IMR-90 (cell line): ENCODE measurements at regions not wholly inside any gene's neighbourhood (a gene's known extent, or its start where the extent isn't known, plus 50 kb on each side); places are given as distances from the start of the nearest gene placed in this dataset.

ENCODE experiments used
- ATAC-seq: fragments of 200-7000 bp; cut with Tn5 transposase; 2 replicates; pipeline ENCODE4 v1.9.1; 2020; ENCODE audit warnings: low read depth, mild to moderate bottlenecking, moderate library complexity
- BruUV-seq: library from RNA; stranded (reverse); fragments of 400-500 nt; replicated peaks from 2 replicates; lab custom pipeline; 2021; lab: Mats Ljungman, UMichigan
- CTCF ChIA-PET: fragments of 300-600 bp; formaldehyde crosslinking; extraction: SDS; loops from one replicate; lab custom pipeline; 2021; ENCODE audit warnings: antibody characterized with exemption; lab: Yijun Ruan, JAX
- POLR2A ChIA-PET: fragments of 300-600 bp; sonication (Branson Sonifier 250); formaldehyde crosslinking; loops from one replicate; lab custom pipeline; 2022; ENCODE audit warnings: antibody characterized with exemption; ENCODE audit not compliant: unreplicated experiment; lab: Charles Lee
- DNase-seq: peaks from one replicate; pipeline ENCODE4 v3.0.0; 2013
- H2AFZ ChIP-seq: replicated peaks from 2 replicates; pipeline ENCODE3; 2013; ENCODE audit warnings: low read length, mild to moderate bottlenecking; ENCODE audit not compliant: poor library complexity
- H2AK5ac ChIP-seq: 2 replicates; pipeline ENCODE4 v1.6.1; 2013; ENCODE audit warnings: low read depth, low read length, inconsistent platforms
- H2AK9ac ChIP-seq: replicated peaks from 2 replicates; pipeline ENCODE3; 2013; ENCODE audit warnings: mild to moderate bottlenecking, low read depth, low read length, moderate library complexity; ENCODE audit not compliant: poor library complexity
- H2BK120ac ChIP-seq: 2 replicates; pipeline ENCODE4 v1.6.1; 2013; ENCODE audit warnings: low read depth, low read length, inconsistent platforms
- H2BK15ac ChIP-seq: 3 replicates; pipeline ENCODE4 v1.6.1; 2013; ENCODE audit warnings: low read depth, low read length, inconsistent platforms
- H2BK20ac ChIP-seq: 2 replicates; pipeline ENCODE4 v1.6.1; 2013; ENCODE audit warnings: low read depth, mild to moderate bottlenecking, inconsistent platforms, low read length, moderate library complexity
- H2BK5ac ChIP-seq: 2 replicates; pipeline ENCODE4 v1.6.1; 2013; ENCODE audit warnings: mild to moderate bottlenecking, low read depth, low read length, inconsistent platforms; ENCODE audit not compliant: poor library complexity, severe bottlenecking
- H3K14ac ChIP-seq: replicated peaks from 2 replicates; pipeline ENCODE4 v1.6.1; 2013; ENCODE audit warnings: low read depth, low read length, inconsistent platforms
- H3K18ac ChIP-seq: 2 replicates; pipeline ENCODE4 v1.6.1; 2013; ENCODE audit warnings: low read depth, low read length, control low read depth
- H3K23ac ChIP-seq: 2 replicates; pipeline ENCODE4 v1.6.1; 2013; ENCODE audit warnings: low read depth, low read length, inconsistent platforms
- H3K27ac ChIP-seq: 2 replicates; pipeline ENCODE4 v1.5.1; 2013; ENCODE audit warnings: mild to moderate bottlenecking, control low read depth, low read length; ENCODE audit not compliant: insufficient read depth
- H3K27me3 ChIP-seq: 2 replicates; pipeline ENCODE4 v1.6.1; 2013; ENCODE audit warnings: low read length; ENCODE audit not compliant: control insufficient read depth, insufficient read depth
- H3K36me3 ChIP-seq: 2 replicates; pipeline ENCODE4 v1.6.1; 2013; ENCODE audit warnings: low read length, mixed read lengths; ENCODE audit not compliant: control insufficient read depth, insufficient read depth
- H3K4ac ChIP-seq: 2 replicates; pipeline ENCODE4 v1.6.1; 2013; ENCODE audit warnings: low read depth, low read length, inconsistent platforms
- H3K4me1 ChIP-seq: 2 replicates; pipeline ENCODE4 v1.6.1; 2013; ENCODE audit warnings: low read length, mixed read lengths; ENCODE audit not compliant: control insufficient read depth, insufficient read depth
- H3K4me2 ChIP-seq: 2 replicates; pipeline ENCODE4 v1.6.1; 2013; ENCODE audit warnings: low read depth, mild to moderate bottlenecking, control low read depth, low read length, moderate library complexity
- H3K4me3 ChIP-seq: 2 replicates; pipeline ENCODE4 v1.5.1; 2013; ENCODE audit warnings: low read depth, mild to moderate bottlenecking, control low read depth, low read length, moderate library complexity; ENCODE audit not compliant: insufficient read depth
- H3K56ac ChIP-seq: 2 replicates; pipeline ENCODE4 v1.6.1; 2013; ENCODE audit warnings: low read length, inconsistent platforms; ENCODE audit not compliant: insufficient read depth; ENCODE audit errors: extremely low read depth
- H3K79me1 ChIP-seq, 2 experiments: 2 replicates each; pipeline ENCODE4 v1.6.1; 2013; ENCODE audit warnings: low read length in 2 of 2, inconsistent platforms in 1 of 2, low read depth in 1 of 2
- H3K9ac ChIP-seq: 2 replicates; pipeline ENCODE4 v1.6.1; 2013; ENCODE audit warnings: low read depth, low read length, control low read depth
- H3K9me1 ChIP-seq: 2 replicates; pipeline ENCODE4 v1.6.1; 2013; ENCODE audit warnings: low read length, inconsistent platforms; ENCODE audit not compliant: insufficient read depth
- H3K9me3 ChIP-seq: 2 replicates; pipeline ENCODE4 v1.6.1; 2013; ENCODE audit warnings: low read length; ENCODE audit not compliant: control insufficient read depth, insufficient read depth
- H4K20me1 ChIP-seq: 2 replicates; pipeline ENCODE4 v1.6.1; 2013; ENCODE audit warnings: low read length, inconsistent platforms; ENCODE audit not compliant: insufficient read depth
- H4K5ac ChIP-seq: 2 replicates; pipeline ENCODE4 v1.6.1; 2013; ENCODE audit warnings: mild to moderate bottlenecking, low read depth, low read length, control low read depth
- H4K8ac ChIP-seq, 2 experiments: 2 replicates each; pipeline ENCODE4 v1.6.1; 2013; ENCODE audit warnings: low read depth in 2 of 2, low read length in 2 of 2, control low read depth in 1 of 2, inconsistent platforms in 1 of 2
- H4K91ac ChIP-seq: 2 replicates; pipeline ENCODE4 v1.6.1; 2013; ENCODE audit warnings: low read depth, low read length, inconsistent platforms; ENCODE audit not compliant: insufficient read depth
- RCOR1 ChIP-seq: IDR thresholded peaks from 2 replicates; pipeline ENCODE4 v1.6.1; 2012; ENCODE audit warnings: mild to moderate bottlenecking, low read length, improper control_type of control experiment; ENCODE audit not compliant: insufficient replicate concordance
- dilution Hi-C: fragments of 300-500 bp; cut with HindIII; formaldehyde crosslinking; loops from one replicate; pipeline ENCODE4 v1.14.3; 2018; ENCODE audit warnings: low sequenced_read_pairs; ENCODE audit not compliant: unreplicated experiment
- in situ Hi-C: fragments of 300-500 bp; cut with MboI; formaldehyde crosslinking; loops from 3 replicates; pipeline ENCODE4 v1.14.3; 2019; ENCODE audit warnings: low sequenced_read_pairs, inconsistent platforms, mixed read lengths
- intact Hi-C: fragments of 100-400 bp; cut with micrococcal nuclease; formaldehyde crosslinking; loops from 2 replicates; pipeline ENCODE4 v1.10.0; 2022
- TF ChIP-seq, protein P1 (sequence below): fragments of 150-350 bp; IDR thresholded peaks from 2 replicates; pipeline ENCODE4 v1.6.1; 2016; ENCODE audit warnings: low read depth, mild to moderate bottlenecking, low read length, moderate library complexity, borderline replicate concordance

GRCh38 chr5:110844251-110844650 lies 105.4 kb downstream of the SLC25A46 start:
- Histone ChIP-seq H2AK9ac (no peak overlapping the region), H3K79me1 (no peaks in the 10 kb centered on the region), H4K91ac (no peak overlapping the region), H3K9ac (no peak overlapping the region), H3K4me1 (peaks cover 3% of the 10 kb centered on the region; the same call in 1 of the 2 replicates), H2BK5ac (no peak overlapping the region), H3K4ac (no peak overlapping the region), H3K4me2 (no peak overlapping the region), H3K36me3 (no peaks in the 10 kb centered on the region), H3K14ac (no peak overlapping the region), H2BK15ac (no peak overlapping the region), H3K27me3 (no peaks in the 10 kb centered on the region), H2BK20ac (no peak overlapping the region), H3K9me1 (0 out of 2 replicates have a peak, but pooled peaks cover 5% of the 10 kb centered on the region), H3K23ac (no peak overlapping the region), H3K56ac (no peak overlapping the region), H4K20me1 (no peaks in the 10 kb centered on the region), H3K18ac (no peak overlapping the region), H3K4me3 (no peak overlapping the region), H2AK5ac (no peak overlapping the region), H4K8ac (no peak overlapping the region), H4K5ac (no peak overlapping the region), H3K9me3 (no peaks in the 10 kb centered on the region), H3K27ac (no peak overlapping the region), H2AFZ (no peak overlapping the region), H2BK120ac (no peak overlapping the region)
- no TSS peak for BruUV-seq
- intact Hi-C loops: no loop called here
- ChIA-PET CTCF (no interaction called here), POLR2A (no interaction called here)
- dilution Hi-C loops: no loop called here
- peak; percentile 87 for ATAC-seq
- in situ Hi-C loops: no loop called here
- peak; percentile 59 for DNase-seq
- TF ChIP-seq RCOR1: no peak
- TF ChIP-seq, protein P1, sequence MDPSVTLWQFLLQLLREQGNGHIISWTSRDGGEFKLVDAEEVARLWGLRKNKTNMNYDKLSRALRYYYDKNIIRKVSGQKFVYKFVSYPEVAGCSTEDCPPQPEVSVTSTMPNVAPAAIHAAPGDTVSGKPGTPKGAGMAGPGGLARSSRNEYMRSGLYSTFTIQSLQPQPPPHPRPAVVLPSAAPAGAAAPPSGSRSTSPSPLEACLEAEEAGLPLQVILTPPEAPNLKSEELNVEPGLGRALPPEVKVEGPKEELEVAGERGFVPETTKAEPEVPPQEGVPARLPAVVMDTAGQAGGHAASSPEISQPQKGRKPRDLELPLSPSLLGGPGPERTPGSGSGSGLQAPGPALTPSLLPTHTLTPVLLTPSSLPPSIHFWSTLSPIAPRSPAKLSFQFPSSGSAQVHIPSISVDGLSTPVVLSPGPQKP: no peak
